ENCODE measurements at regions not wholly inside any gene's neighbourhood (a gene's known extent, or its start where the extent isn't known, plus 50 kb on each side); places are given as distances from the start of the nearest gene placed in this dataset.

GRCh38 chr13:76516586-76516985 is 369.6 kb downstream of the KCTD12 start:
- no peak for DNase-seq (ENCODE audit: extremely low read depth, low read depth)
- no peak for TF ChIP-seq CTCF (IDR thresholded peaks at IDR 0.05; ENCODE audit: low read depth, low read length)

GRCh38 chr13:76516013-76516412 is 370.2 kb downstream of the KCTD12 start:
- DNase-seq (ENCODE audit: extremely low read depth, low read depth): peak; percentile 45
- TF ChIP-seq CTCF (IDR thresholded peaks at IDR 0.05; ENCODE audit: low read depth, low read length): no peak

GRCh38 chr13:76512721-76513145 is 373.5 kb downstream of the KCTD12 start:
- no peak for TF ChIP-seq CTCF (IDR thresholded peaks at IDR 0.05; ENCODE audit: low read depth, low read length)
- DNase-seq (ENCODE audit: extremely low read depth, low read depth): peak; percentile 82

GRCh38 chr13:76505437-76505836 is 380.8 kb downstream of the KCTD12 start:
- no peak for TF ChIP-seq CTCF (IDR thresholded peaks at IDR 0.05; ENCODE audit: low read depth, low read length)
- DNase-seq (ENCODE audit: extremely low read depth, low read depth): no peak

GRCh38 chr13:76503766-76504165 is 382.4 kb downstream of the KCTD12 start:
- DNase-seq (ENCODE audit: extremely low read depth, low read depth): no peak
- TF ChIP-seq CTCF (IDR thresholded peaks at IDR 0.05; ENCODE audit: low read depth, low read length): no peak

- no peak for DNase-seq (ENCODE audit: extremely low read depth, low read depth)
- TF ChIP-seq CTCF (IDR thresholded peaks at IDR 0.05; ENCODE audit: low read depth, low read length): no peak
Measured at GRCh38 chr13:76503291-76503690, 382.9 kb downstream of the KCTD12 start.

GRCh38 chr13:76500894-76501293 is 385.3 kb downstream of the KCTD12 start:
- TF ChIP-seq CTCF (IDR thresholded peaks at IDR 0.05; ENCODE audit: low read depth, low read length): no peak
- DNase-seq (ENCODE audit: extremely low read depth, low read depth): no peak
